ENCODE measurements at regions not wholly inside any gene's neighbourhood (a gene's known extent, or its start where the extent isn't known, plus 50 kb on each side); places are given as distances from the start of the nearest gene placed in this dataset.

GRCh38 chr5:50965654-50966375 lies 299.4 kb downstream of the PARP8 start:
- H3K9me3 ChIP-seq (ENCODE audit: insufficient read depth, low read depth, low read length), result no peaks in the 10 kb centered on the region
- H3K4me3 ChIP-seq (ENCODE audit: low read length), result peak overlapping the region; percentile 42
- peaks cover 83% of the 10 kb centered on the region for H3K27me3 ChIP-seq (ENCODE audit: insufficient read depth, low read length)
- H3K27ac ChIP-seq (ENCODE audit: low read depth, low read length), result no peak overlapping the region
- peaks cover 40% of the 10 kb centered on the region for H3K4me1 ChIP-seq (ENCODE audit: insufficient read depth, low read length)
- H3K36me3 ChIP-seq (ENCODE audit: insufficient read depth, low read length), result no peaks in the 10 kb centered on the region
- WGBS, result 2% methylated on average over 29 of the region's 29 CpGs
- H3K9ac ChIP-seq (ENCODE audit: low read depth, low read length), result no peak overlapping the region

GRCh38 chr5:50967009-50967562 lies 300.6 kb downstream of the PARP8 start:
- Histone ChIP-seq H3K27me3 (ENCODE audit: insufficient read depth, low read length) (peaks cover 88% of the 10 kb centered on the region), H3K36me3 (ENCODE audit: insufficient read depth, low read length) (no peaks in the 10 kb centered on the region), H3K4me1 (ENCODE audit: insufficient read depth, low read length) (peaks cover 40% of the 10 kb centered on the region), H3K9me3 (ENCODE audit: insufficient read depth, low read depth, low read length) (no peaks in the 10 kb centered on the region), H3K9ac (ENCODE audit: low read depth, low read length) (no peak overlapping the region), H3K27ac (ENCODE audit: low read depth, low read length) (no peak overlapping the region), H3K4me3 (ENCODE audit: low read length) (peak overlapping the region; percentile 42)
- 2% methylated on average over 12 of the region's 12 CpGs for WGBS

- WGBS, result 1% methylated on average over 18 of the region's 22 CpGs
- Histone ChIP-seq H3K4me1 (ENCODE audit: insufficient read depth, low read length) (peaks cover 40% of the 10 kb centered on the region), H3K36me3 (ENCODE audit: insufficient read depth, low read length) (no peaks in the 10 kb centered on the region), H3K4me3 (ENCODE audit: low read length) (peak overlapping the region; percentile 42), H3K27me3 (ENCODE audit: insufficient read depth, low read length) (peaks cover 88% of the 10 kb centered on the region), H3K9me3 (ENCODE audit: insufficient read depth, low read depth, low read length) (no peaks in the 10 kb centered on the region), H3K27ac (ENCODE audit: low read depth, low read length) (no peak overlapping the region), H3K9ac (ENCODE audit: low read depth, low read length) (no peak overlapping the region)
Observed at GRCh38 chr5:50967563-50968355, 301.3 kb downstream of the PARP8 start.

- WGBS, result 4% methylated on average over 21 of the region's 23 CpGs
- Histone ChIP-seq H3K4me3 (ENCODE audit: low read length) (peak overlapping the region; percentile 54), H3K27me3 (ENCODE audit: insufficient read depth, low read length) (peaks cover 82% of the 10 kb centered on the region), H3K27ac (ENCODE audit: low read depth, low read length) (no peak overlapping the region), H3K4me1 (ENCODE audit: insufficient read depth, low read length) (peaks cover 40% of the 10 kb centered on the region), H3K36me3 (ENCODE audit: insufficient read depth, low read length) (no peaks in the 10 kb centered on the region), H3K9ac (ENCODE audit: low read depth, low read length) (no peak overlapping the region), H3K9me3 (ENCODE audit: insufficient read depth, low read depth, low read length) (no peaks in the 10 kb centered on the region)
Observed at GRCh38 chr5:50968356-50969149, 302.1 kb downstream of the PARP8 start.

GRCh38 chr5:50969151-50970031 lies 303.0 kb downstream of the PARP8 start:
- H3K4me1 ChIP-seq (ENCODE audit: insufficient read depth, low read length), result peaks cover 35% of the 10 kb centered on the region
- H3K9me3 ChIP-seq (ENCODE audit: insufficient read depth, low read depth, low read length), result no peaks in the 10 kb centered on the region
- H3K4me3 ChIP-seq (ENCODE audit: low read length), result peak overlapping the region; percentile 54
- H3K27ac ChIP-seq (ENCODE audit: low read depth, low read length), result no peak overlapping the region
- peak overlapping the region; percentile 19; the same call in 1 of the 2 replicates for H3K9ac ChIP-seq (ENCODE audit: low read depth, low read length)
- no peaks in the 10 kb centered on the region for H3K36me3 ChIP-seq (ENCODE audit: insufficient read depth, low read length)
- H3K27me3 ChIP-seq (ENCODE audit: insufficient read depth, low read length), result peaks cover 74% of the 10 kb centered on the region
- WGBS, result under 1% methylated on average over 60 of the region's 60 CpGs

- Histone ChIP-seq H3K36me3 (ENCODE audit: insufficient read depth, low read length) (no peaks in the 10 kb centered on the region), H3K27ac (ENCODE audit: low read depth, low read length) (no peak overlapping the region), H3K9ac (ENCODE audit: low read depth, low read length) (no peak overlapping the region), H3K4me1 (ENCODE audit: insufficient read depth, low read length) (no peaks in the 10 kb centered on the region), H3K27me3 (ENCODE audit: insufficient read depth, low read length) (peaks cover 12% of the 10 kb centered on the region), H3K4me3 (ENCODE audit: low read length) (no peak overlapping the region), H3K9me3 (ENCODE audit: insufficient read depth, low read depth, low read length) (no peaks in the 10 kb centered on the region)
- 82% methylated on average over 2 of the region's 2 CpGs for WGBS
Observed at GRCh38 chr5:50975840-50976239, 309.4 kb downstream of the PARP8 start.

GRCh38 chr5:50978924-50979323 lies 312.5 kb downstream of the PARP8 start:
- 94% methylated on average over 2 of the region's 2 CpGs for WGBS
- H3K4me3 ChIP-seq (ENCODE audit: low read length), result no peak overlapping the region

GRCh38 chr5:50984640-50985039 lies 318.2 kb downstream of the PARP8 start:
- Histone ChIP-seq H3K27me3 (ENCODE audit: insufficient read depth, low read length) (no peaks in the 10 kb centered on the region), H3K36me3 (ENCODE audit: insufficient read depth, low read length) (no peaks in the 10 kb centered on the region), H3K9ac (ENCODE audit: low read depth, low read length) (no peak overlapping the region), H3K4me1 (ENCODE audit: insufficient read depth, low read length) (no peaks in the 10 kb centered on the region), H3K4me3 (ENCODE audit: low read length) (no peak overlapping the region), H3K9me3 (ENCODE audit: insufficient read depth, low read depth, low read length) (peaks cover 17% of the 10 kb centered on the region), H3K27ac (ENCODE audit: low read depth, low read length) (no peak overlapping the region)
- WGBS, result 90% methylated on average over 2 of the region's 2 CpGs

More at GRCh38 chr5:50978924-50979323, 312.5 kb downstream of the PARP8 start:
- H3K9ac ChIP-seq (ENCODE audit: low read depth, low read length), result no peak overlapping the region
- H3K4me1 ChIP-seq (ENCODE audit: insufficient read depth, low read length), result no peaks in the 10 kb centered on the region
- no peaks in the 10 kb centered on the region for H3K36me3 ChIP-seq (ENCODE audit: insufficient read depth, low read length)
- H3K27me3 ChIP-seq (ENCODE audit: insufficient read depth, low read length), result peaks cover 2% of the 10 kb centered on the region; the same call in 1 of the 2 replicates
- no peak overlapping the region for H3K27ac ChIP-seq (ENCODE audit: low read depth, low read length)
- H3K9me3 ChIP-seq (ENCODE audit: insufficient read depth, low read depth, low read length), result peaks cover 17% of the 10 kb centered on the region

GRCh38 chr5:50990296-50990924 lies 324.0 kb downstream of the PARP8 start:
- Histone ChIP-seq H3K4me1 (ENCODE audit: insufficient read depth, low read length) (peaks cover 2% of the 10 kb centered on the region; the same call in 1 of the 2 replicates), H3K9ac (ENCODE audit: low read depth, low read length) (no peak overlapping the region), H3K4me3 (ENCODE audit: low read length) (no peak overlapping the region), H3K36me3 (ENCODE audit: insufficient read depth, low read length) (no peaks in the 10 kb centered on the region), H3K9me3 (ENCODE audit: insufficient read depth, low read depth, low read length) (no peaks in the 10 kb centered on the region), H3K27ac (ENCODE audit: low read depth, low read length) (no peak overlapping the region), H3K27me3 (ENCODE audit: insufficient read depth, low read length) (no peaks in the 10 kb centered on the region)
- WGBS, result 89% methylated on average over 15 of the region's 15 CpGs
